PC-3 (cell line): ENCODE measurements at regions not wholly inside any gene's neighbourhood (a gene's known extent, or its start where the extent isn't known, plus 50 kb on each side); places are given as distances from the start of the nearest gene placed in this dataset.

Experiments used
- ATAC-seq: fragments of 200-7000 bp; cut with Tn5 transposase; 2 replicates; pipeline ENCODE4 v1.9.1; 2020; ENCODE audit warnings: mild to moderate bottlenecking, moderate library complexity
- BruUV-seq: library from RNA; stranded (reverse); fragments of 400-500 nt; replicated peaks from 2 replicates; lab custom pipeline; 2021; lab: Mats Ljungman, UMichigan
- CTCF ChIA-PET: fragments of 300-600 bp; sonication (Branson Sonifier 250); formaldehyde crosslinking; loops from one replicate; lab custom pipeline; 2022; ENCODE audit warnings: antibody characterized with exemption; lab: Charles Lee
- POLR2A ChIA-PET: fragments of 300-600 bp; sonication (Branson Sonifier 250); formaldehyde crosslinking; loops from one replicate; lab custom pipeline; 2022; ENCODE audit warnings: antibody characterized with exemption; ENCODE audit not compliant: unreplicated experiment; lab: Charles Lee
- DNase-seq: peaks from one replicate; pipeline ENCODE4 v3.0.0-alpha.2; 2015
- H2AFZ ChIP-seq: fragments of 300-600 bp; sonication (generic); 2 replicates; pipeline ENCODE4 v1.6.0; 2016; ENCODE audit warnings: antibody characterized with exemption, low read length
- H3F3A ChIP-seq: fragments of 300-600 bp; sonication (generic); one replicate; pipeline ENCODE4 v1.6.0; 2017; ENCODE audit warnings: antibody characterized with exemption, low read length, control low read depth, mild to moderate bottlenecking; ENCODE audit not compliant: unreplicated experiment
- H3K27ac ChIP-seq: fragments of 300-600 bp; sonication (generic); 2 replicates; pipeline ENCODE4 v1.5.1; 2016; ENCODE audit warnings: mild to moderate bottlenecking, low read length
- H3K27me3 ChIP-seq: fragments of 300-600 bp; sonication (generic); 2 replicates; pipeline ENCODE4 v1.6.1; 2016; ENCODE audit warnings: low read length, mixed read lengths
- H3K36me3 ChIP-seq: fragments of 300-600 bp; sonication (generic); 2 replicates; pipeline ENCODE4 v1.6.1; 2016; ENCODE audit warnings: low read depth, mixed run types, low read length, mixed read lengths
- H3K4me1 ChIP-seq: fragments of 300-600 bp; sonication (generic); 2 replicates; pipeline ENCODE4 v1.5.1; 2016; ENCODE audit warnings: low read length; ENCODE audit not compliant: insufficient read depth
- H3K4me2 ChIP-seq: fragments of 300-600 bp; sonication (generic); 2 replicates; pipeline ENCODE4 v1.6.0; 2016; ENCODE audit warnings: low read length
- H3K4me3 ChIP-seq: fragments of 300-600 bp; sonication (generic); 2 replicates; pipeline ENCODE4 v1.5.1; 2016; ENCODE audit warnings: mild to moderate bottlenecking, low read length, mixed read lengths
- H3K79me2 ChIP-seq: fragments of 300-600 bp; sonication (generic); 2 replicates; pipeline ENCODE4 v1.6.1; 2017; ENCODE audit warnings: low read length, mixed read lengths
- H3K9ac ChIP-seq: fragments of 300-600 bp; sonication (generic); 2 replicates; pipeline ENCODE4 v1.6.0; 2016; ENCODE audit warnings: mild to moderate bottlenecking, low read length
- H3K9me2 ChIP-seq: fragments of 300-600 bp; sonication (generic); replicated peaks from 2 replicates; pipeline ENCODE4 v1.6.1; 2016; ENCODE audit warnings: mixed run types, low read length, mixed read lengths
- H3K9me3 ChIP-seq: fragments of 300-600 bp; sonication (generic); 2 replicates; pipeline ENCODE4 v1.6.1; 2016; ENCODE audit warnings: low read length, mixed read lengths
- H4K20me1 ChIP-seq: fragments of 300-600 bp; sonication (generic); 2 replicates; pipeline ENCODE4 v1.6.1; 2016; ENCODE audit warnings: low read length, mixed read lengths
- CTCF ChIP-seq: fragments of 300-600 bp; sonication (generic); conservative IDR thresholded peaks from 2 replicates; pipeline ENCODE4 v1.5.1; 2017; ENCODE audit warnings: antibody characterized with exemption, low read depth, mild to moderate bottlenecking, low read length
- EZH2 ChIP-seq: fragments of 300-600 bp; sonication (generic); IDR thresholded peaks from one replicate; pipeline ENCODE4 v1.6.1; 2017; ENCODE audit warnings: antibody characterized with exemption, mild to moderate bottlenecking, low read length; ENCODE audit not compliant: unreplicated experiment
- EZH2phosphoT487 ChIP-seq: fragments of 300-600 bp; sonication (generic); IDR thresholded peaks from 2 replicates; pipeline ENCODE4 v1.6.1; 2018; ENCODE audit warnings: mild to moderate bottlenecking, antibody characterized with exemption, low read length, borderline replicate concordance
- intact Hi-C: fragments of 100-400 bp; cut with micrococcal nuclease; formaldehyde crosslinking; loops from 2 replicates; pipeline ENCODE4 v1.9.0; 2023

GRCh38 chr6:93731306-93731705 is 311.9 kb upstream of the EPHA7 start:
- Histone ChIP-seq H3K9ac (no peak overlapping the region), H3K4me2 (no peak overlapping the region), H3K9me2 (no peaks in the 10 kb centered on the region), H3K4me1 (0 out of 2 replicates have a peak, but pooled peaks cover 5% of the 10 kb centered on the region), H3F3A (no peaks in the 10 kb centered on the region), H3K27ac (no peak overlapping the region), H3K36me3 (no peaks in the 10 kb centered on the region), H3K9me3 (no peaks in the 10 kb centered on the region), H4K20me1 (no peaks in the 10 kb centered on the region), H3K79me2 (no peaks in the 10 kb centered on the region), H2AFZ (no peak overlapping the region), H3K27me3 (no peaks in the 10 kb centered on the region), H3K4me3 (no peak overlapping the region)
- no peak for TF ChIP-seq EZH2
- TF ChIP-seq CTCF: no peak
- no peak for TF ChIP-seq EZH2phosphoT487
- POLR2A ChIA-PET: interaction anchor here (0.5 kb wide), 1 partner anchor 1599 kb away, joined by 3 read pairs; no protein-coding TSS in a partner anchor
- intact Hi-C loops: no loop called here
- DNase-seq (no peak), ATAC-seq (no peak)
- CTCF ChIA-PET: no interaction called here
- no TSS peak for BruUV-seq

GRCh38 chr6:93728150-93728549 is 308.8 kb upstream of the EPHA7 start:
- Histone ChIP-seq H3K79me2 (no peaks in the 10 kb centered on the region), H3K27ac (no peak overlapping the region), H3K4me2 (no peak overlapping the region), H3K4me1 (0 out of 2 replicates have a peak, but pooled peaks cover 5% of the 10 kb centered on the region), H3K9me2 (no peaks in the 10 kb centered on the region), H3K4me3 (no peak overlapping the region), H4K20me1 (no peaks in the 10 kb centered on the region), H3F3A (no peaks in the 10 kb centered on the region), H2AFZ (no peak overlapping the region), H3K9me3 (no peaks in the 10 kb centered on the region), H3K36me3 (no peaks in the 10 kb centered on the region), H3K9ac (no peak overlapping the region), H3K27me3 (no peaks in the 10 kb centered on the region)
- CTCF ChIA-PET: no interaction called here
- intact Hi-C loops: loop anchor here (5.0 kb wide), 1 partner anchor 64 kb away; no protein-coding TSS in a partner anchor
- DNase-seq (no peak), ATAC-seq (no peak)
- POLR2A ChIA-PET: no interaction called here
- TF ChIP-seq EZH2: no peak
- TF ChIP-seq EZH2phosphoT487: no peak
- TF ChIP-seq CTCF: no peak
- no TSS peak for BruUV-seq

- H3K36me3 ChIP-seq: no peaks in the 10 kb centered on the region
- no peak overlapping the region for H2AFZ ChIP-seq
- H3K9me2 ChIP-seq: no peaks in the 10 kb centered on the region
- ChIA-PET POLR2A (interaction anchor here (0.5 kb wide), 1 partner anchor 327 kb away, joined by 7 read pairs; no protein-coding TSS in a partner anchor), CTCF (no interaction called here)
- H3K27ac ChIP-seq: 0 out of 2 replicates have a peak overlapping the region, but pooled peaks have one; percentile 18
- H4K20me1 ChIP-seq: no peaks in the 10 kb centered on the region
- no peak for TF ChIP-seq CTCF
- no peak for TF ChIP-seq EZH2phosphoT487
- no peak for TF ChIP-seq EZH2
- ATAC-seq: peak; percentile 93
- H3K4me3 ChIP-seq: no peak overlapping the region
- intact Hi-C loops: loop anchor here (2.0 to 5.0 kb wide), 2 partner anchors 65 to 279 kb away; no protein-coding TSS in a partner anchor
- H3K79me2 ChIP-seq: no peaks in the 10 kb centered on the region
- no peak overlapping the region for H3K4me2 ChIP-seq
- DNase-seq: peak; percentile 55
- no TSS peak for BruUV-seq
- no peaks in the 10 kb centered on the region for H3F3A ChIP-seq
- no peaks in the 10 kb centered on the region for H3K9me3 ChIP-seq
- 0 out of 2 replicates have a peak, but pooled peaks cover 5% of the 10 kb centered on the region for H3K4me1 ChIP-seq
- H3K9ac ChIP-seq: no peak overlapping the region
- no peaks in the 10 kb centered on the region for H3K27me3 ChIP-seq
Measured at GRCh38 chr6:93727447-93727846, 308.1 kb upstream of the EPHA7 start.
